Body of pancreas (tissue), 4 donors: ENCODE measurements at regions not wholly inside any gene's neighbourhood (a gene's known extent, or its start where the extent isn't known, plus 50 kb on each side); places are given as distances from the start of the nearest gene placed in this dataset.
"Not testable (repeated sequence)": the region's sequence is repeated elsewhere in the genome, so short reads cannot be mapped to it uniquely, and the experiment has no call there.

Experiments
- ATAC-seq: fragments of 150-250 bp; one replicate; pipeline ENCODE4 v1.9.1; 2016
- DNase-seq, 4 donors: peaks; one replicate each; pipeline ENCODE4 v3.0.0-alpha.2; 2019
- H3K27ac ChIP-seq, 4 donors: fragments of 200-600 bp; sonication (generic); 1 replicate in 3 of 4; 2 replicates in 1 of 4; pipeline versions ENCODE4 v1.5.1 to v1.6.1; 2016 to 2019; ENCODE audit warnings: mild to moderate bottlenecking in 1 of 4, mixed read lengths in 1 of 4, moderate library complexity in 1 of 4
- H3K27me3 ChIP-seq, 2 donors: fragments of 200-600 bp; sonication (generic); one replicate each; pipeline ENCODE4 v1.6.0; 2016; ENCODE audit warnings: mild to moderate bottlenecking in 1 of 2
- H3K36me3 ChIP-seq, 2 donors: fragments of 200-600 bp; sonication (generic); replicated peaks in 1 of 2; 2 replicates each; pipeline ENCODE4 v1.5.1; 2016; ENCODE audit warnings: low read depth in 2 of 2; ENCODE audit not compliant: insufficient read depth in 1 of 2
- H3K4me1 ChIP-seq: fragments of 200-600 bp; sonication (generic); one replicate; pipeline ENCODE4 v1.6.0; 2016
- H3K4me3 ChIP-seq, 2 donors: fragments of 200-600 bp; sonication (generic); 1 replicate in 1 of 2; 2 replicates in 1 of 2; pipeline ENCODE4 v1.5.1; 2016 to 2019
- H3K9me3 ChIP-seq, 3 donors: fragments of 200-600 bp; sonication (generic); 1 replicate in 2 of 3; 2 replicates in 1 of 3; pipeline ENCODE4 v1.5.1; 2016
- POLR2A ChIP-seq, 3 donors: fragments of 450-650 bp; IDR thresholded peaks; one replicate each; pipeline ENCODE4 v1.6.1; 2016; ENCODE audit warnings: antibody characterized with exemption in 3 of 3, mild to moderate bottlenecking in 2 of 3
- WGBS, 2 donors: methylation state at CpG; one replicate each; pipeline ENCODE4 v1.1.5; 2017; 5-methylcytosine and 5-hydroxymethylcytosine counted together
- intact Hi-C: fragments of 100-400 bp; cut with DNase I; formaldehyde crosslinking; loops from one replicate; pipeline ENCODE4 v1.15.1; 2023
- TF ChIP-seq, protein P1 (sequence below), 7 experiments: fragments of 450-650 bp in 4 of 7; fragments of 200-600 bp in 3 of 7; sonication (generic) in 3 of 7; IDR thresholded peaks; one replicate each; pipeline ENCODE4 v1.5.1; 2016 to 2019; ENCODE audit warnings: antibody characterized with exemption in 7 of 7

DNA sequence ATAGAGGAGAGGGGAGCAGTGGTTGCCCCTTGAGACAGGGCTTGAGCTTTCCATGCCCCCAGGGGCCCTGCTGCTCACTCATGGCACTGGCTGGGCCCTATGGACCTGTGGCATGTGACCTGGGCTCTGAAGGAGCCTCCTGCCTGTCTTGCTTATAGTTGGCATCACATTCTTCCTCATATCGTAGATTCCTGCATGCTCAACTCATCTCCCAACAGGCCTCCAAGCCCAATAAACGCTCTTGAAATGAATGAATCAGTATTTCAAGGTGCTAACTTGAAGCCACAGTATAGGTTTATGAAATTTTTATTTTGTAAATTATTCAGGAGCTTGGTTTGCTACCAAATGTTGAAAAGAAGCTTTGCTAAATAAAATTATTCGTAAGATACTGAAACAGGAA lies 93.3 kb upstream of the SLC7A14 start:
- Histone ChIP-seq H3K36me3 (no peaks in the 10 kb centered on the region), H3K27me3 (no peaks in the 10 kb centered on the region), H3K27ac (no peak overlapping the region), H3K4me3 (no peak overlapping the region), H3K4me1 (no peaks in the 10 kb centered on the region), H3K9me3 (no peaks in the 10 kb centered on the region)
- TF ChIP-seq POLR2A (IDR thresholded peaks at IDR 0.05), result no peak
- DNase-seq, result no peak
- 88 to 89% methylated on average over 3 of the region's 3 CpGs for WGBS, 2 donors
- intact Hi-C loops, result no loop called here
- ATAC-seq, result no peak

DNA sequence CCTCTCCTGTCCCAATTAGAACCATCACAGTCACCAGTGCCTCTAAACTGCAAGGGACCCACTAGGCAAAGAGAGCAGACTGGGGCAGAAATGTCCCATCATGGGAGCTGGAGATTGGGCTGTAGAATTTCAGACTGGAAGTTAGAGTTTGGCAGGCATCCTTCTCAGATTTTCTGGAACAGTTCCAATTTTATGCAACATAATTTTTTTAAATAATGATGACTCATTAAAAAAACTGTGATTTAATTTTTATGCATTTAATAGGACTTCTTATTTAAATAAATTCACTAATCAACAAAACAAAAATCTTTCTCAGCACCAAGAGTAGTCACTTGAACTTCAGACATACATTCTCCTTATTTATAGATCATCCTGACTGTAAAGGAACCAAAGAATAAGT lies 84.6 kb upstream of the SLC7A14 start:
- H3K9me3 ChIP-seq, result no peaks in the 10 kb centered on the region
- no peaks in the 10 kb centered on the region for H3K27me3 ChIP-seq
- no peak overlapping the region for H3K27ac ChIP-seq
- no peak overlapping the region for H3K4me3 ChIP-seq
- ATAC-seq (no peak), DNase-seq (no peak)
- TF ChIP-seq, protein P1, sequence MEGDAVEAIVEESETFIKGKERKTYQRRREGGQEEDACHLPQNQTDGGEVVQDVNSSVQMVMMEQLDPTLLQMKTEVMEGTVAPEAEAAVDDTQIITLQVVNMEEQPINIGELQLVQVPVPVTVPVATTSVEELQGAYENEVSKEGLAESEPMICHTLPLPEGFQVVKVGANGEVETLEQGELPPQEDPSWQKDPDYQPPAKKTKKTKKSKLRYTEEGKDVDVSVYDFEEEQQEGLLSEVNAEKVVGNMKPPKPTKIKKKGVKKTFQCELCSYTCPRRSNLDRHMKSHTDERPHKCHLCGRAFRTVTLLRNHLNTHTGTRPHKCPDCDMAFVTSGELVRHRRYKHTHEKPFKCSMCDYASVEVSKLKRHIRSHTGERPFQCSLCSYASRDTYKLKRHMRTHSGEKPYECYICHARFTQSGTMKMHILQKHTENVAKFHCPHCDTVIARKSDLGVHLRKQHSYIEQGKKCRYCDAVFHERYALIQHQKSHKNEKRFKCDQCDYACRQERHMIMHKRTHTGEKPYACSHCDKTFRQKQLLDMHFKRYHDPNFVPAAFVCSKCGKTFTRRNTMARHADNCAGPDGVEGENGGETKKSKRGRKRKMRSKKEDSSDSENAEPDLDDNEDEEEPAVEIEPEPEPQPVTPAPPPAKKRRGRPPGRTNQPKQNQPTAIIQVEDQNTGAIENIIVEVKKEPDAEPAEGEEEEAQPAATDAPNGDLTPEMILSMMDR (IDR thresholded peaks at IDR 0.05), result no peak
- TF ChIP-seq POLR2A (IDR thresholded peaks at IDR 0.05), result no peak
- intact Hi-C loops, result no loop called here
- H3K36me3 ChIP-seq, result no peaks in the 10 kb centered on the region
- H3K4me1 ChIP-seq, result no peaks in the 10 kb centered on the region

DNA sequence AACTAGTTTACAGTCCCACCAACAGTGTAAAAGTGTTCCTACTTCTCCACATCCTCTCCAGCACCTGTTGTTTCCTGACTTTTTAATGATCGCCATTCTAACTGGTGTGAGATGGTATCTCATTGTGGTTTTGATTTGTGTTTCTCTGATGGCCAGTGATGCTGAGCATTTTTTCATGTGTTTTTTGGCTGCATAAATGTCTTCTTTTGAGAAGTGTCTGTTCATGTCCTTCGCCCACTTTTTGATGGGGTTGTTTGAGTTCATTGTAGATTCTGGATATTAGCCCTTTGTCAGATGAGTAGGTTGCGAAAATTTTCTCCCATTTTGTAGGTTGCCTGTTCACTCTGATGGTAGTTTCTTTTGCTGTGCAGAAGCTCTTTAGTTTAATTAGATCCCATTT lies 77.1 kb upstream of the SLC7A14 start:
- H3K36me3 ChIP-seq, ATAC-seq, H3K4me3 ChIP-seq, H3K27ac ChIP-seq, H3K27me3 ChIP-seq, H3K4me1 ChIP-seq, H3K9me3 ChIP-seq, DNase-seq, intact Hi-C loops: not testable (repeated sequence)
- 92% methylated on average over 3 of the region's 3 CpGs for WGBS, 2 donors

DNA sequence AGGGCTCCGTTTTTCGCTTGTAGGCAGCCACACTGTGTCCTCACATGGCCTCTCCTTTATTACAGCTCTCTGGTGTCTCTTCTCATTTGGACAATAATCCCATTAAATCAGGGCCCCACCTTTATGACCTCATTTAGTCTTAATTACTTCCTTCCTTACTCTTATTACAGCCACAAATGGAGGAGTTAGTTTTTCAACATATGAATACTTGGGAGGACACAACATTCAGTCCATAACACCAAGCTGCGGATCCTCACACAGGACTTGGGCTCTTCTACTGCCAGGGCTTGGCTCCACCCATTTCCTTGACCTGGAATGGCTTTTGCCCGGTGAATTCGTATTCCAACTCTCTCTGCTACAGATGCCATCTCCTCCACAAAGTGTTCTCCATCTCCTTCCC lies 74.3 kb upstream of the SLC7A14 start:
- DNase-seq (no peak), ATAC-seq (no peak)
- Histone ChIP-seq H3K27me3 (no peaks in the 10 kb centered on the region), H3K9me3 (no peaks in the 10 kb centered on the region), H3K4me3 (no peak overlapping the region), H3K4me1 (no peaks in the 10 kb centered on the region), H3K36me3 (no peaks in the 10 kb centered on the region), H3K27ac (no peak overlapping the region)
- TF ChIP-seq POLR2A (IDR thresholded peaks at IDR 0.05), result no peak
- intact Hi-C loops, result no loop called here
- 64 to 82% methylated on average over 5 of the region's 5 CpGs for WGBS, 2 donors

DNA sequence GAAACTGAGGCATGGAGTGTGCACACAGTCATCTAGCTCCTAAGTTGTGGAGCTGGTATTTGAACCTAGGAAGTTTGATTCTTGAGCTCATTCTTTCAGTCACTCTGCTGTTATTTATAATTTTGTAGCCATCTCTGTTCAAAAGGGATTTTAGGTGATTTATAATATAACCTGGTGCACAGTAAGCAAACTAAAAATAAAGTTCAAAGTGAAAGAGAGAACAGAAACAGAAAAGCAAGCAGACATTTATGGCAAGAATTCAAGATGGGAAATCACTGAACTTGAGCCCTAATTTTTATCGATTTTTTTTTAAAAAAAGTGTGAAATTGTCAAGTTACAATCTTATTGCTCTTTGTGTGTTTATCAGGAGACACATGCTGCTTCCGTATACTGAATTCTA lies 71.4 kb upstream of the SLC7A14 start:
- TF ChIP-seq, protein P1 (IDR thresholded peaks at IDR 0.05), result no peak
- no peak for TF ChIP-seq POLR2A (IDR thresholded peaks at IDR 0.05)
- no peaks in the 10 kb centered on the region for H3K36me3 ChIP-seq
- no peaks in the 10 kb centered on the region for H3K27me3 ChIP-seq
- DNase-seq (no peak), ATAC-seq (no peak)
- H3K27ac ChIP-seq, result no peak overlapping the region
- 52 to 76% methylated on average over 2 of the region's 2 CpGs for WGBS, 2 donors
- no peaks in the 10 kb centered on the region for H3K9me3 ChIP-seq
- intact Hi-C loops, result no loop called here
- no peak overlapping the region for H3K4me3 ChIP-seq
- no peaks in the 10 kb centered on the region for H3K4me1 ChIP-seq

DNA sequence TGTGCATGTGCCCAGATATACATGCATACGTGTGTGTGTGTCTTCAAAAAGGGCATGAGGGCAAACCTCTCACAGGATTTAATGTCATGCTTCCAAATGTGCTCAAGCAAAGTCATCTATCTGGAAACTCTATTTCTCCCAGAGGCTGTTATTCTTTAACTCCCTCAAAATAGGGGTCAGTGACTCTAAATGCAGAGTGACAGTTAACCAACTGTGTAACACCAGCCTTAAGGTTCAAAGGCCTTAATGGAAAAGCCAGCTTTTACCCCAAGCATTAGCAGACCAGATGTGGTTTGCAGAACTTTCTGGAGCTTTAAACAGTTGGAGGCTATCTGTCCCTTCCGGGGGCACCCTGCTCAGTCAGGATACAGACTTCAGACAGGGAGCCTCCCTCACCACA lies 70.4 kb upstream of the SLC7A14 start:
- no peaks in the 10 kb centered on the region for H3K4me1 ChIP-seq
- H3K9me3 ChIP-seq, result no peaks in the 10 kb centered on the region
- no peaks in the 10 kb centered on the region for H3K27me3 ChIP-seq
- no peaks in the 10 kb centered on the region for H3K36me3 ChIP-seq
- H3K4me3 ChIP-seq, result no peak overlapping the region
- DNase-seq (no peak), ATAC-seq (no peak)
- TF ChIP-seq POLR2A (IDR thresholded peaks at IDR 0.05), result no peak
- TF ChIP-seq, protein P1 (IDR thresholded peaks at IDR 0.05), result no peak
- WGBS, 2 donors, result 60 to 66% methylated on average over 2 of the region's 2 CpGs
- intact Hi-C loops, result no loop called here
- no peak overlapping the region for H3K27ac ChIP-seq
